ENCODE measurements at regions not wholly inside any gene's neighbourhood (a gene's known extent, or its start where the extent isn't known, plus 50 kb on each side); places are given as distances from the start of the nearest gene placed in this dataset.
"Not testable (repeated sequence)": the region's sequence is repeated elsewhere in the genome, so short reads cannot be mapped to it uniquely, and the experiment has no call there.

- H3K4me3 ChIP-seq (replicated peaks in 1 of 2; ENCODE audit: low read depth in 1 of 2, low read length in 2 of 2); ATAC-seq; H3K36me3 ChIP-seq (ENCODE audit: control insufficient read depth in 1 of 2, insufficient read depth in 2 of 2, low read length in 2 of 2); H4K20me1 ChIP-seq (ENCODE audit: insufficient read depth); RAD21 ChIA-PET (ENCODE audit: low non-redundant PET in 1 of 2, low total read pairs in 2 of 2, uncharacterized antibody in 2 of 2, unreplicated experiment in 2 of 2); DNase-seq (ENCODE audit: low read depth, low spot score); CTCF ChIA-PET; intact Hi-C loops (cut with micrococcal nuclease); H3K9me3 ChIP-seq (ENCODE audit: control insufficient read depth in 1 of 2, insufficient read depth in 1 of 2, low read depth in 1 of 2, low read length in 2 of 2); H3K9me2 ChIP-seq (ENCODE audit: insufficient read depth); H3K4me1 ChIP-seq (ENCODE audit: control insufficient read depth in 1 of 2, insufficient read depth in 2 of 2, low read length in 2 of 2); H3K4me2 ChIP-seq (ENCODE audit: low read length); H3K9ac ChIP-seq (ENCODE audit: low read length); H2AFZ ChIP-seq (ENCODE audit: low read depth, low read length, poor library complexity, severe bottlenecking); H3K79me2 ChIP-seq (ENCODE audit: insufficient read depth, low read length); H3K27ac ChIP-seq (ENCODE audit: low read depth, low read length); POLR2A ChIA-PET; BruUV-seq (replicated peaks); H3K27me3 ChIP-seq (ENCODE audit: insufficient read depth, low read length): not testable (repeated sequence)
These were observed 117.1 kb downstream of the THSD1 start for GRCh38 chr13:52288891-52289290.

GRCh38 chr13:52281387-52281786, 122.0 kb upstream of the NEK3 start:
- H3K27me3 ChIP-seq (ENCODE audit: insufficient read depth, low read length); H3K9ac ChIP-seq (ENCODE audit: low read length); intact Hi-C loops (cut with micrococcal nuclease); POLR2A ChIA-PET; RAD21 ChIA-PET (ENCODE audit: low non-redundant PET in 1 of 2, low total read pairs in 2 of 2, uncharacterized antibody in 2 of 2, unreplicated experiment in 2 of 2); DNase-seq (ENCODE audit: low read depth, low spot score); H3K4me3 ChIP-seq (replicated peaks in 1 of 2; ENCODE audit: low read depth in 1 of 2, low read length in 2 of 2); H2AFZ ChIP-seq (ENCODE audit: low read depth, low read length, poor library complexity, severe bottlenecking); H3K9me2 ChIP-seq (ENCODE audit: insufficient read depth); BruUV-seq (replicated peaks); H3K9me3 ChIP-seq (ENCODE audit: control insufficient read depth in 1 of 2, insufficient read depth in 1 of 2, low read depth in 1 of 2, low read length in 2 of 2); H3K36me3 ChIP-seq (ENCODE audit: control insufficient read depth in 1 of 2, insufficient read depth in 2 of 2, low read length in 2 of 2); H3K79me2 ChIP-seq (ENCODE audit: insufficient read depth, low read length); H3K4me2 ChIP-seq (ENCODE audit: low read length); H4K20me1 ChIP-seq (ENCODE audit: insufficient read depth); H3K27ac ChIP-seq (ENCODE audit: low read depth, low read length); CTCF ChIA-PET; ATAC-seq; H3K4me1 ChIP-seq (ENCODE audit: control insufficient read depth in 1 of 2, insufficient read depth in 2 of 2, low read length in 2 of 2): not testable (repeated sequence)

GRCh38 chr13:52279408-52279807, 120.0 kb upstream of the NEK3 start:
- H4K20me1 ChIP-seq (ENCODE audit: insufficient read depth); CTCF ChIA-PET; H3K4me3 ChIP-seq (replicated peaks in 1 of 2; ENCODE audit: low read depth in 1 of 2, low read length in 2 of 2); H3K4me1 ChIP-seq (ENCODE audit: control insufficient read depth in 1 of 2, insufficient read depth in 2 of 2, low read length in 2 of 2); BruUV-seq (replicated peaks); H3K27me3 ChIP-seq (ENCODE audit: insufficient read depth, low read length); POLR2A ChIA-PET; H3K79me2 ChIP-seq (ENCODE audit: insufficient read depth, low read length); intact Hi-C loops (cut with micrococcal nuclease); RAD21 ChIA-PET (ENCODE audit: low non-redundant PET in 1 of 2, low total read pairs in 2 of 2, uncharacterized antibody in 2 of 2, unreplicated experiment in 2 of 2); H2AFZ ChIP-seq (ENCODE audit: low read depth, low read length, poor library complexity, severe bottlenecking); ATAC-seq; H3K9me3 ChIP-seq (ENCODE audit: control insufficient read depth in 1 of 2, insufficient read depth in 1 of 2, low read depth in 1 of 2, low read length in 2 of 2); H3K27ac ChIP-seq (ENCODE audit: low read depth, low read length); H3K9me2 ChIP-seq (ENCODE audit: insufficient read depth); DNase-seq (ENCODE audit: low read depth, low spot score); H3K4me2 ChIP-seq (ENCODE audit: low read length); H3K9ac ChIP-seq (ENCODE audit: low read length); H3K36me3 ChIP-seq (ENCODE audit: control insufficient read depth in 1 of 2, insufficient read depth in 2 of 2, low read length in 2 of 2): not testable (repeated sequence)

- ATAC-seq; H3K27ac ChIP-seq (ENCODE audit: low read depth, low read length); H3K4me2 ChIP-seq (ENCODE audit: low read length); POLR2A ChIA-PET; H3K27me3 ChIP-seq (ENCODE audit: insufficient read depth, low read length); H3K9me2 ChIP-seq (ENCODE audit: insufficient read depth); CTCF ChIA-PET; H4K20me1 ChIP-seq (ENCODE audit: insufficient read depth); H3K4me3 ChIP-seq (replicated peaks in 1 of 2; ENCODE audit: low read depth in 1 of 2, low read length in 2 of 2); H3K9me3 ChIP-seq (ENCODE audit: control insufficient read depth in 1 of 2, insufficient read depth in 1 of 2, low read depth in 1 of 2, low read length in 2 of 2); H2AFZ ChIP-seq (ENCODE audit: low read depth, low read length, poor library complexity, severe bottlenecking); H3K36me3 ChIP-seq (ENCODE audit: control insufficient read depth in 1 of 2, insufficient read depth in 2 of 2, low read length in 2 of 2); DNase-seq (ENCODE audit: low read depth, low spot score); H3K79me2 ChIP-seq (ENCODE audit: insufficient read depth, low read length); BruUV-seq (replicated peaks); intact Hi-C loops (cut with micrococcal nuclease); RAD21 ChIA-PET (ENCODE audit: low non-redundant PET in 1 of 2, low total read pairs in 2 of 2, uncharacterized antibody in 2 of 2, unreplicated experiment in 2 of 2); H3K4me1 ChIP-seq (ENCODE audit: control insufficient read depth in 1 of 2, insufficient read depth in 2 of 2, low read length in 2 of 2); H3K9ac ChIP-seq (ENCODE audit: low read length): not testable (repeated sequence)
These were observed 94.9 kb upstream of the NEK3 start for GRCh38 chr13:52254299-52254698.

- H2AFZ ChIP-seq (ENCODE audit: low read depth, low read length, poor library complexity, severe bottlenecking); H3K4me1 ChIP-seq (ENCODE audit: control insufficient read depth in 1 of 2, insufficient read depth in 2 of 2, low read length in 2 of 2); H3K9me3 ChIP-seq (ENCODE audit: control insufficient read depth in 1 of 2, insufficient read depth in 1 of 2, low read depth in 1 of 2, low read length in 2 of 2); H3K27me3 ChIP-seq (ENCODE audit: insufficient read depth, low read length); H3K4me2 ChIP-seq (ENCODE audit: low read length); H3K4me3 ChIP-seq (replicated peaks in 1 of 2; ENCODE audit: low read depth in 1 of 2, low read length in 2 of 2); BruUV-seq (replicated peaks); H3K9ac ChIP-seq (ENCODE audit: low read length); ATAC-seq; RAD21 ChIA-PET (ENCODE audit: low non-redundant PET in 1 of 2, low total read pairs in 2 of 2, uncharacterized antibody in 2 of 2, unreplicated experiment in 2 of 2); CTCF ChIA-PET; H3K27ac ChIP-seq (ENCODE audit: low read depth, low read length); intact Hi-C loops (cut with micrococcal nuclease); H3K79me2 ChIP-seq (ENCODE audit: insufficient read depth, low read length); DNase-seq (ENCODE audit: low read depth, low spot score); H4K20me1 ChIP-seq (ENCODE audit: insufficient read depth); POLR2A ChIA-PET; H3K9me2 ChIP-seq (ENCODE audit: insufficient read depth); H3K36me3 ChIP-seq (ENCODE audit: control insufficient read depth in 1 of 2, insufficient read depth in 2 of 2, low read length in 2 of 2): not testable (repeated sequence)
These were observed 81.4 kb upstream of the NEK3 start for GRCh38 chr13:52240752-52241151.
